H54 (cell line): ENCODE measurements at regions not wholly inside any gene's neighbourhood (a gene's known extent, or its start where the extent isn't known, plus 50 kb on each side); places are given as distances from the start of the nearest gene placed in this dataset.
"Not testable (repeated sequence)": the region's sequence is repeated elsewhere in the genome, so short reads cannot be mapped to it uniquely, and the experiment has no call there.

ENCODE experiments used
- DNase-seq: peaks from one replicate; pipeline ENCODE4 v3.0.0; 2011; ENCODE audit warnings: low spot score, mixed read lengths; ENCODE audit not compliant: insufficient read length
- FAIRE-seq: peaks from 3 replicates; lab custom pipeline; 2011; peaks lifted over from hg19 to GRCh38; lab: Jason Lieb, UNC
- POLR2A ChIP-seq: IDR thresholded peaks from 2 replicates; pipeline ENCODE4 v1.6.1; 2011; ENCODE audit warnings: low read depth, mild to moderate bottlenecking, low read length

DNA sequence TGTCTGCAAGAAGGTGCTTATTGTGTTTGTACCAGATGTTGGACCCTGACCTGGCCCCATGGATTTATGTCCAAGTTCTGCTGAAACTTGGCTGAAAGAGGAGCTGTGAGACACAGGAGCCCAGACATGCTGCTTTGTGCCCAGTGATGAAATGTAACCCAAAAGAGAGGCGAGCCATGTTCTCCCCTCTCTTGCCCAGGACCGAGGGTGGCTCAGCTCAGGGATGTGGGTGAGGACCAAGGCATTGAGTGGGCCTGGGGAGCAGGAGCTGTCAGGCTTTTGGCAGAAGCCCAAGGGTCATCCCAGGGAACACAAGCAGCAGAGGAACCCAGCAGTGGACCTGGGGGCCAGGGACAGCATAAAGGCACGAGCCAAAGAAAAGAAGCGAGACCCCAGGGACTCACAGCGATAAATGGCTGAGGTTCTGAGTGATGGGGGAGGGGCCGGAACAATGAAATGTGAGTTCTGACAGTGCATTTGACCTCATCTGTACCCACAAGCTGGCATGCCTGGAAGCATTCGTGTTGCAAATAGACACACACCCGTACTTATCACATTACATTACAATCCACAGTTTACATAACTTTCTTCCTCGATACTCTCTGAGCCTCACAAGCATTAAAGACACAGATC lies 363.4 kb upstream of the JARID2 start:
- no peak for DNase-seq
- FAIRE-seq, result no peak

DNA sequence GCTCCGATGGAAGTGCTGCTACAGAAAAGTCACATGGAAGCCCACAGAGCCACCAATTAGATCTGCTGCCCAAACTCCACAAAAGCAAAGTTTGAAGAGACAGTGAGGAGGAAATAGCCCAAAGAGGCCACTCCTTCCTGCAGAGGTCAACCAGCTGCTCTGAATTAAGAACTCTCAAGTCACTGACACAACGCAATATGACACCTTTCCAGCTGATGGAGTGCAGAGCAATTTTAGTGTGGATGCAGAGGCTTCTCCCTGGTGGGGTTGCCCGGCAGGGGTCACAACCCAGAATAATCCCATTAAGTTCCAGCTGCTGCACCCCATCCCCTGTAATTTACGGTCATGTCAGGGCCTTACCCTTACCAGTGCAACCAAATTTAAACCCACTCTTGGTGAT lies 361.9 kb upstream of the JARID2 start:
- TF ChIP-seq POLR2A, result no peak
- DNase-seq, result no peak
- no peak for FAIRE-seq

More for the DNA sequence above, 363.4 kb upstream of the JARID2 start:
- TF ChIP-seq POLR2A, result no peak

DNA sequence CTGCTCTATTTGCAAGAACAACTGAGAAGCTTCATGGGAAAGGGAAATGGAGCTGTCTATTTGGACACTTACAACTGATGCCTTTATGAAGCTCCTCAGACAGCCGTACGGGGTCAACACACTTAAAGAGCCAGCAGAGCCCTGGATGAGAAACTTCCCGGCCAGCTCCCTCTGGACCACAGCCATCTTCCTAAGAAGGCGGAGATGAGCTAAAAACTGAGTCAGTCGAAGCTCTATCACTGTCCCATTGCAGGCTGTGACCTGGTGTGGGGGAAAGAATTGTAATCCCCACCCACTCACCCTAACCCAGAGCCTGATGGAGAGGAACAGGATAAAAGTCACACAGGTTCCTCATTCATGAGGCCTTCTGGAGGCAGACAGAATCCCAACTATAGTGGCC lies 360.4 kb upstream of the JARID2 start:
- no peak for FAIRE-seq
- no peak for TF ChIP-seq POLR2A
- DNase-seq, result no peak

DNA sequence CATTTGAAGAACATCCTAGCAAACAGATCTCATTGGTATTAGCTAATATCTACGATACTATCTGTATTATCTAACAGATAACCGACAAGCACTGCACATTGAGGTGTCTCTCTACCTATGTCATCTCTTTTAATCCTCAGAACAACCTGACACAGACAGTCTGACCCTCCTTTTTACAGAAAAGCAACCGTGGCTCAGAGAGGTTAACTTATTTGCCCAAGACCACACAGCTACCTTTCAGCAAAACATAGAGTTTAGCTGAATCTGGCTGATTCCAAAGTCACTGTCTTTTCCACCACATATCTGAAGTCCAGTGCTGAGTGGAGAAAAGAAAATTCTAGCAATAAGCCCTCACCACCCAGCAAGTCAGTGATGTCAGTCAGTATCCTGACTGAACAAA lies 358.7 kb upstream of the JARID2 start:
- TF ChIP-seq POLR2A, result no peak
- FAIRE-seq (no peak), DNase-seq (no peak)

DNA sequence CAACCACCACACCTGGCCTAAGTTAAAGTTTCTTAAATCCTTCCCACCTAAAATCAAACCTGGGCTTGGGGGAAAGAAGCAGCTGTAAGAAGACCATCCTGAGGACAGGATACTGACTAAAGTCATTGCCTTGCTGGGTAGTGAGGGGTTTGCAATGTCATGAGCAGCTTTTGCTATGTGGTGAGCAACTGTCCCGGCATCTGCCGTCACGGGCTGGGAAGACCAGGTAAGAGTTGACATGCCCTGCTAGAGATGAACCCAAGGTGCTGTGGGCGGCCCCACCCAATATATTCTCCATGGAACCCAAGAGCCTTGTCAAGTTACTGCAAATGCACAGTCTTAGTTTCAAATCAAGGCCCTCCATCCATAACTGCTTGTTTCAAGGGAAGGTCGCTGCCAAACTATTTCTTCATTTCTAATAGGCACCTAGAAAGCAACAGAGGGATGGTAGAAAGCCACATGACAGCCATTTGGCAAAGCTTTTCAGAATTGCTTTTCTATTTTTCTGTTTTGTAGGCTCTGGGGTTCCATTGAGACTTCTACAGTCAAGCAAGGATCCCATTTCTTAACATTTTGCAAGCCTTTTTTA lies 357.8 kb upstream of the JARID2 start:
- DNase-seq (no peak), FAIRE-seq (no peak)
- no peak for TF ChIP-seq POLR2A

DNA sequence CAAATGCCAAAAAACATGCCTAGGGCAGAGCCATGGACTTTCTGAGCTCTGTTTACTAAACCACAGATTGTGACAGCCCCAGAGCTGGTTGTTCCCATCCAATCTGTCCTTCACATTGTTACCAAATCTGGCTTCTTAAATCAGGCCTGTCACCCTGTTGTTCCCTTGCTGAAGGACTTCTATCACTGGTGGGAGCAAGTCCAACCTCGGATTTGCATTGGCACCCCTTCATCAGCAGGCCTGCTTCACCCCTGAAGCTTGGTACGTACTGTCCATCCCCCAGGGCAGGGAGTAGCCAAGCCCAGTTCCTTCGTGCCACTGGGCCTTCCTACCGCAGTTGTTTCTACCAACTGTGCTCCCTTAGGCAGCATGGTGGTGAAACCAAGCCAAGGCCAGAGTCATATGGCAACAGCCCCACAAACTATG lies 357.3 kb upstream of the JARID2 start:
- no peak for TF ChIP-seq POLR2A
- DNase-seq (no peak), FAIRE-seq (no peak)

DNA sequence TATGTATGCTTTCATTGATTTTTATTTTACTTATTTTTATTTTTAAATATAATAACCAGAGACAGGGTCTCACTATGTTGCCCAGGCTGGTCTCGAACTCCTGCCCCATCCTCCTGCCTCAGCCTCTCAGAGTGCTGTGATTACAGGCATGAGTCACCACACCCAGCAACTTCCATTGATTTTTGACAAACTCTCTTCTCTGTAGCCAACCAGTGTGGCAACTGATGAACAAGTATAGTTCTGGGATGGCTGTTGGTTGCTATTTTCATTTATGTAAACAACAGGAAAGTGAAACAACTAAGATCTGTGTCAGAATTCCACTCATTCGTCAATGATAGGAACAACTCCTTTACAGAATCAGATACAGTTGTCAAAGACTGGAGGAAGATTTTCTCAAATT lies 356.7 kb upstream of the JARID2 start:
- DNase-seq, result no peak
- no peak for FAIRE-seq
- TF ChIP-seq POLR2A, result no peak

DNA sequence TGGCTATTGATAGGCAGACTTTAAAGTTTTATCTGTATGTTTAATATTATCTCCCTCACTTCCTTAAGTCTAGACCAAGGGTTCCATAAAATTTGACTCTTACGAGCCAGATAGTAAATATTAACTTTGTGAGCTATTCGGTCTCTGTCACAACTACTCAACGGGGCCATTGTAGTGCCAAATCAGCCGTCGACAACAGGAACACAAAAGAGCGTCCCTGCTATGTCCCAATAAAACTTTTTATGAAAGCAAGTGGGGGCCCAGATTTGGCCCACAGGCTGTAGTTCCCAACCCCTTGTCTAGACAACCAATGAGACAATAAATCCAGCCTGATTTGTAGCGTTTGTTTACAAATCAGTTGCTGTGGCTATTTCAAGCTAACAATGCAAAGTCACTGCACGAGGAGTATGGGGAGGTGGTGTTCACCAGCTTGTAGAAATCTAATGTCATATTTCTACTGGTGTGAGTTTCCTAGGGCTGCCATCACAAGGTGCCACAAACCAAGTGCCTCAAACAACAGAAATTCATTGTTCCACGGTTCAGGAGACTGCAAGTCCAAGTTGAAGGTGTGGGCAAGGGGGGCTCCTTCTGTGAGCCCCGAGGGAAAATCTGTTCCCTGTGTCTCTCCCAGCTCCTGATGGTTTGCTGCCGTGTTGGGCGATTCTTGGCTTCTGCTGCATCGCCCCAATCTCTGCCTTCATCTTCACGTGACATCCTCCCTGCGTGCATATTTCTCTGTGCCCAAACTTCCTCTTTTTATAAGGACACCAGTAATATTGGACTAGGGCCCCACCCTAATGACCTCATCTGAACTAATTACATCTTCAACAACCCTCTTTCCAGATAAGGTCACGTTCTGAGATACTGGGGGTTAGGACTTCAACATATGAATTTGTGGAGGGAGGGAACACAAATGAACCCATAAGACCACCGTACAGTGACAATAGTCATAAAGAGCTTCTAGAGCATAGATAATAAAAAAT lies 356.0 kb upstream of the JARID2 start:
- no peak for DNase-seq
- TF ChIP-seq POLR2A, result no peak
- no peak for FAIRE-seq

DNA sequence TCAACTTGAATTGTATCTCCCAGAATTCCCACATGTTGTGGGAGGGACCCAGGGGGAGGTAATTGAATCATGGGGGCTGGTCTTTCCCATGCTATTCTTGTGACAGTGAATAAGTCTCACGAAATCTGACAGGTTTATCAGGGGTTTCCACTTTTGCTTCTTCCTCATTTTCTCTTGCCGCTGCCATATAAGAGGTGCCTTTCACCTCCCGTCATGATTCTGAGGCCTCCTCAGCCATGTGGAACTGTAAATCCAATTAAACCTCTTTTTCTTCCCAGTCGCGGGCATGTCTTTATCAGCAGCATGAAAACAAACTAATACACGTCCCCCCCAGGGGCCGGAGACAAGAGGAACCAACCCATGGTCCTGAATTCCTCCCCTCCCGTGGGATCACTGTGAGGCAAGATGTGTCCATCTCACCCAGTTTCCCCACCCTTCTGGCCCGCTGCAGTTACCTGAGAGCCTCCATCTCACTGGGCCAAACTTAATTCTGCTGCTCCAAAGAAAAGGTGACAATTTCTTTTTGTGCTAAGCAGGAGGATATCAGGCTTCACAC lies 354.0 kb upstream of the JARID2 start:
- not testable (repeated sequence) for FAIRE-seq, DNase-seq

DNA sequence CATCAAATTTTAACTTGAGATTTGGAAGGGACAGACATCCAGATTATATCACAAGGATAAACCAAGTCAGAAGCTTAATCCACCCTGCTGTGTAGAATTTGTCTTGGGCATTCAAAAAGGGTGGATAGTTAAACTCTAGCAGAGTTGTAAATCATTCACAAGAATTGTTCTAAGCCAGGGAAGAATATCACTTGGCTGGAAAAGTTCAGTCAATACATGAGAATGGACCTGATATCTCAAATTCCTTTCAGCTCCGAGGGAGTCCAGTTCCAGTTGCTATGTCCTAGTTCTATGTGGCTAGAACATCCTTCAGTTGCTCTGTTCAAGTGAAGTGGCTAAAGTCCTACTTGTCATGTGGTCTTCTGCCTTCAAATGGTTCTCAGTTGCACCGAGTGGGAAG lies 351.8 kb upstream of the JARID2 start:
- no peak for TF ChIP-seq POLR2A
- FAIRE-seq, result no peak

DNA sequence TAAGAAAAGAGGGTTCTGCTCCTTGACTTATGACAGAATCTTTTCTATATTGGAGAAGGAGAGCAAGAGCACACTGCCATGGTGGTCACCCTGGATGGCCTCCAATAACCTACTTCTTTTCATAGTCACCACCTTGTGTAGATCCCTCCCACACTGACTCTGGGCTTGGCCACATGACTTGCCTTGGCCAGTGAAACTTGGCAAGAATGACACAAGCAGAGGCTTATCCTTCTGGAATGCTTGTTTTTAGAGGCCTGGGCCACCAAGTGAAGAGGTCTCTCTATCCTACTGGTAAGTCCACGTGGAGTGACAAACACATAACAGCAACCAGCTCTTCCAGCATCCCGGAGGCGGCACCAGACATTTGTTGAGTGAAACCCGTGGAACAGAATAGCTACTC lies 349.4 kb upstream of the JARID2 start:
- no peak for TF ChIP-seq POLR2A
- no peak for FAIRE-seq
- no peak for DNase-seq

More for the DNA sequence above, 351.8 kb upstream of the JARID2 start:
- no peak for DNase-seq

DNA sequence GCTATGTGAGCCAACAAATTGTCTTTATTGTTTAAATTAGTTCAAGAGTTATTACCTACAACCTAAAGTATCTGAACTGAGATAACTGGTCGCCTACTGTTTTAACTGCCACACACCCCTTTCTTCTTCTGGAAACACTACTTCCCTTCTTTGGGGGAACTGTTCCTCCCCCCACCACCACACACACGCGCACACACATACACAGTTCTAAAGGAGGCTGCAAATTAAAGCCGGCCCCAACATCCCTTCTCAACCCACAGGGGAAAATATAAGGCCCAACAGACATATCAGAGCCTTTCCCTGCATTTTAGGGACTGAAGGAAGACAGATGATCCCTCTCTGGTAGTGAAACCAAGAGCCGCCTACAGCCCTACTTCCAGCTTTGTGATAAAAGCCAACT lies 348.0 kb upstream of the JARID2 start:
- no peak for TF ChIP-seq POLR2A
- FAIRE-seq (no peak), DNase-seq (no peak)

DNA sequence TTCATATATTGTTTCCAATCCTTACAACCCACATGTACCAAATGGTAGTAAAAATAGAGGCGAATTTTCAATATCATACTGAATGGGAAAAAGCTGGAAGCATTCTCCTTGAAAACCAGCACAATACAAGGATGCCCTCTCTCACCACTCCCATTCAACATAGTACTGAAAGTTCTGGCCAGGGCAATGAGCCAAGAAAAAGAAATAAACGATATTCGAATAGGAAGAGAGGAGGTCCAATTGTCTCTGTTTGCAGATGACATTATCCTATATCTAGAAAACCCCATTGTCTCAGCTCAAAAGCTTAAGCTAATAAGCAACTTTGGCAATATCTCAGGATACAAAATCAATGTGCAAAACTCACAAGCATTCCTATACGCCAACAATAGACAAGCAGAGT lies 346.4 kb upstream of the JARID2 start:
- not testable (repeated sequence) for DNase-seq, FAIRE-seq

DNA sequence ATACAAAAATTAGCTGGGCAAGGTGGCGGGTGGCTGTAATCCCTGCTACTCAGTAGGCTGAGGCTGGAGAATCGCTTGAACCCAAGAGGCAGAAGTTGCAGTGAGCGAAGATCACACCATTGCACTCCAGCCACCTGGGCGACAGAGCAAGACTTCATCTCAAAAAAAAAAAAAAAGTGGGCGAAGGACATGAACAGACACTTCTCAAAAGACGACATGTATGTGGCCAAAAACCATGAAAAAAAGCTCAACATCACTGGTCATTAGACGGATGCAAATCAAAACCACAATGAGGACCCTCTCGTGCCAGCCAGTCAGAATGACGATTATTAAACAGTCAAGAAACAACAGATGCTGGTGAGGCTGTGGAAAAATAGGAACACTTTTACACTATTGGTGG lies 344.9 kb upstream of the JARID2 start:
- TF ChIP-seq POLR2A, result no peak
- FAIRE-seq (no peak), DNase-seq (no peak)
